ENCODE measurements at regions not wholly inside any gene's neighbourhood (a gene's known extent, or its start where the extent isn't known, plus 50 kb on each side); places are given as distances from the start of the nearest gene placed in this dataset.

DNA sequence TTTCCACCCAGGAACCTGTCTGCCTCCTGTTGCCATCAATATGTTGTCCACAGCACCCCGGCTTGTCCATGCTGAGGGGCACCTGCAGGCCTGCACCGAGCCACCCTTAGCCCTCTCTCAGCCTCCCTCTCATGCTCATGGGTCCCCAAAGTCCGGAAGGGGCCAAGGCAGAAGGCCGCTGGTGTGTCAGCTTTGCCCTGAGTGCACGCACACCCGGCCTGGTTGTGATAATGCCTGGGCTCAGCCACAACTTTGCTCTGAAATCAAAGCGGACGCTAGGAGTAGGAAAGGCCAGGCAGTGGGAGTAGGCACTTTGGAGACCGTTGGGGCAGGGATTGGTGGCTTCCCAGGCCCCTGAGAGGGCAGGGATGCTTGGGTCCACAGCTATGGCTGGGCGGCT lies 201.8 kb upstream of the NUDT12 start:
- POLR2A ChIA-PET: no interaction called here
- CTCF ChIA-PET: no interaction called here
- no peak for DNase-seq (ENCODE audit: extremely low spot score)
- TF ChIP-seq LEF1 (IDR thresholded peaks at IDR 0.05; ENCODE audit: borderline replicate concordance) (no peak), SUZ12 (IDR thresholded peaks at IDR 0.05) (no peak), FOXA1 (IDR thresholded peaks at IDR 0.05) (no peak), BHLHE40 (IDR thresholded peaks at IDR 0.05; ENCODE audit: borderline replicate concordance) (no peak), ELF4 (IDR thresholded peaks at IDR 0.05) (no peak), ZNF384 (IDR thresholded peaks at IDR 0.05) (no peak), CTBP1 (IDR thresholded peaks at IDR 0.05; ENCODE audit: borderline replicate concordance) (no peak), FOXK2 (IDR thresholded peaks at IDR 0.05) (no peak), ARNT (IDR thresholded peaks at IDR 0.05) (no peak), SP1 (IDR thresholded peaks at IDR 0.05) (no peak)

DNA sequence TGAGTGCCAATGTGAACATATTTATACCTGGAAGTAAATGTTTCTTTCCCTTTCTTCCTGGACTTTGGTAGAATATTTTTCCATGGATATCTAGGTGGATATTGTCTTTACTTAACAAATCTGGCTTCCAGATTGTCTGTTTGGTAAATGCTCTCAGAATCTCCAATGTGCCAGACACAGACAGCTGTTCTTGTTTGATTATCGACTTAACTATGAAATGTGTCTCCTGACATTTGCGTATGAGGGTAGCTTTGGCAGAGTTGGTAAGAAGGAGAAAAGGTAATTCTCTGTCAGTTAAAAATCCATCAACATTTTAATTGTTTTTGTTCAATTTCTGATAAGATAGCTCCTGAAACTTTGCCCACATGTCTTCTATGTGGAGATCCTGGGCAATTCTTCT lies 196.4 kb upstream of the NUDT12 start:
- ChIA-PET POLR2A (no interaction called here), CTCF (no interaction called here)
- no peak for DNase-seq (ENCODE audit: extremely low spot score)
- TF ChIP-seq TARDBP (IDR thresholded peaks at IDR 0.05): no peak
- no peak for TF ChIP-seq L3MBTL2 (conservative IDR thresholded peaks at IDR 0.05)
- no peak for TF ChIP-seq ARNT (IDR thresholded peaks at IDR 0.05)
- TF ChIP-seq CTBP1 (IDR thresholded peaks at IDR 0.05; ENCODE audit: borderline replicate concordance): no peak
- no peak for TF ChIP-seq ELF4 (IDR thresholded peaks at IDR 0.05)
- no peak for TF ChIP-seq SUZ12 (IDR thresholded peaks at IDR 0.05)
- TF ChIP-seq NFRKB (IDR thresholded peaks at IDR 0.05): no peak
- TF ChIP-seq HDGF (IDR thresholded peaks at IDR 0.05; ENCODE audit: borderline replicate concordance): no peak
- TF ChIP-seq FOXK2 (IDR thresholded peaks at IDR 0.05): no peak
- TF ChIP-seq ZNF384 (IDR thresholded peaks at IDR 0.05): no peak
- TF ChIP-seq SP1 (IDR thresholded peaks at IDR 0.05): no peak
- TF ChIP-seq, protein P1, sequence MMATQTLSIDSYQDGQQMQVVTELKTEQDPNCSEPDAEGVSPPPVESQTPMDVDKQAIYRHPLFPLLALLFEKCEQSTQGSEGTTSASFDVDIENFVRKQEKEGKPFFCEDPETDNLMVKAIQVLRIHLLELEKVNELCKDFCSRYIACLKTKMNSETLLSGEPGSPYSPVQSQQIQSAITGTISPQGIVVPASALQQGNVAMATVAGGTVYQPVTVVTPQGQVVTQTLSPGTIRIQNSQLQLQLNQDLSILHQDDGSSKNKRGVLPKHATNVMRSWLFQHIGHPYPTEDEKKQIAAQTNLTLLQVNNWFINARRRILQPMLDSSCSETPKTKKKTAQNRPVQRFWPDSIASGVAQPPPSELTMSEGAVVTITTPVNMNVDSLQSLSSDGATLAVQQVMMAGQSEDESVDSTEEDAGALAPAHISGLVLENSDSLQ (IDR thresholded peaks at IDR 0.05): no peak
- no peak for TF ChIP-seq LEF1 (IDR thresholded peaks at IDR 0.05; ENCODE audit: borderline replicate concordance)

GRCh38 chr5:103755974-103756373 lies 193.4 kb upstream of the NUDT12 start:
- ChIA-PET CTCF (no interaction called here), POLR2A (no interaction called here)
- TF ChIP-seq SP1 (IDR thresholded peaks at IDR 0.05) (no peak), ELF4 (IDR thresholded peaks at IDR 0.05) (no peak), NFRKB (IDR thresholded peaks at IDR 0.05) (no peak), FOXA1 (IDR thresholded peaks at IDR 0.05) (no peak), ZNF384 (IDR thresholded peaks at IDR 0.05) (no peak), HDGF (IDR thresholded peaks at IDR 0.05; ENCODE audit: borderline replicate concordance) (no peak), BHLHE40 (IDR thresholded peaks at IDR 0.05; ENCODE audit: borderline replicate concordance) (no peak), L3MBTL2 (conservative IDR thresholded peaks at IDR 0.05) (no peak), FOXK2 (IDR thresholded peaks at IDR 0.05) (no peak), ARNT (IDR thresholded peaks at IDR 0.05) (no peak), SUZ12 (IDR thresholded peaks at IDR 0.05) (no peak), CTBP1 (IDR thresholded peaks at IDR 0.05; ENCODE audit: borderline replicate concordance) (no peak), LEF1 (IDR thresholded peaks at IDR 0.05; ENCODE audit: borderline replicate concordance) (no peak), TARDBP (IDR thresholded peaks at IDR 0.05) (no peak), FOXM1 (IDR thresholded peaks at IDR 0.05; ENCODE audit: borderline replicate concordance) (no peak)
- TF ChIP-seq, protein P1 (IDR thresholded peaks at IDR 0.05): no peak
- DNase-seq (ENCODE audit: extremely low spot score): no peak

GRCh38 chr5:103745353-103746065 lies 182.9 kb upstream of the NUDT12 start:
- CTCF ChIA-PET: no interaction called here
- TF ChIP-seq CTBP1 (IDR thresholded peaks at IDR 0.05; ENCODE audit: borderline replicate concordance) (no peak), FOXM1 (IDR thresholded peaks at IDR 0.05; ENCODE audit: borderline replicate concordance) (no peak), ELF4 (IDR thresholded peaks at IDR 0.05) (no peak), ARNT (IDR thresholded peaks at IDR 0.05) (no peak), LEF1 (IDR thresholded peaks at IDR 0.05; ENCODE audit: borderline replicate concordance) (no peak), NFRKB (IDR thresholded peaks at IDR 0.05) (no peak), TARDBP (IDR thresholded peaks at IDR 0.05) (no peak), SP1 (IDR thresholded peaks at IDR 0.05) (no peak), BHLHE40 (IDR thresholded peaks at IDR 0.05; ENCODE audit: borderline replicate concordance) (no peak), L3MBTL2 (conservative IDR thresholded peaks at IDR 0.05) (no peak), ZNF384 (IDR thresholded peaks at IDR 0.05) (no peak), SUZ12 (IDR thresholded peaks at IDR 0.05) (no peak), FOXK2 (IDR thresholded peaks at IDR 0.05) (no peak)
- TF ChIP-seq, protein P1 (IDR thresholded peaks at IDR 0.05): no peak
- no peak for DNase-seq (ENCODE audit: extremely low spot score)
- POLR2A ChIA-PET: no interaction called here

DNA sequence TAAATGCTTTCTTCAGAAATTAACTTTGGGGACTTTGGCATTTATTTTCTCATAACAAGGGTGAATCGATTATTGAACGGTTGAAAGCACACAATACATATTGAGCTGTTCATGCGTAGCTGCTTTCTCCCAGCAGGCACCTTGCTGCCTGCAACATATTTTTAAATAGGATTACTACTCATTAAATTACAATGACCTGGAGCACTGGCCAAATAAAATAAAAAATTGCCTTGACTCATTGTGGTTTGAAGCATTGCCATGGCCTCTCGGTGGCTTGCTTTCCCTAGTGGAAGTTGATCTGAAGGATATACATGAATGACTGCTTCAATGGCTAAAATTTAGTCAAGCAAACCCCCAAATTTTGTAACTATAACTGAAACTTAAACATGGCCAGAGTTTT lies 181.6 kb upstream of the NUDT12 start:
- ChIA-PET POLR2A (no interaction called here), CTCF (no interaction called here)

More for the DNA sequence above, 181.6 kb upstream of the NUDT12 start:
- no peak for DNase-seq (ENCODE audit: extremely low spot score)
- TF ChIP-seq TARDBP (IDR thresholded peaks at IDR 0.05) (no peak), ZNF384 (IDR thresholded peaks at IDR 0.05) (no peak), L3MBTL2 (conservative IDR thresholded peaks at IDR 0.05) (no peak), BHLHE40 (IDR thresholded peaks at IDR 0.05; ENCODE audit: borderline replicate concordance) (no peak), FOXK2 (IDR thresholded peaks at IDR 0.05) (no peak), SUZ12 (IDR thresholded peaks at IDR 0.05) (no peak)
- TF ChIP-seq, protein P1 (IDR thresholded peaks at IDR 0.05): no peak

Measured in HEK293T (cell line).